ENCODE measurements at regions not wholly inside any gene's neighbourhood (a gene's known extent, or its start where the extent isn't known, plus 50 kb on each side); places are given as distances from the start of the nearest gene placed in this dataset.

- Mint-ChIP-seq H3K9me3 (no peaks in the 10 kb centered on the region), H3K27me3 (ENCODE audit: low read depth in 3 of 3) (peaks cover 2 to 7% (median 7%) of the 10 kb centered on the region in 3 donors), H3K36me3 (no peaks in the 10 kb centered on the region), H3K4me3 (no peak overlapping the region), H3K27ac (no peak overlapping the region), H3K4me1 (peaks cover 38% of the 10 kb centered on the region)
- H3K9ac ChIP-seq (ENCODE audit: insufficient read depth, low read length, poor library complexity, severe bottlenecking), result no peak overlapping the region
- intact Hi-C loops (cut with micrococcal nuclease), result loop anchor here in 1 of 2 donors (5.0 kb wide), 1 partner anchor 96 kb away; the partner anchor contains the start of gene TMPO
- no peak for TF ChIP-seq CTCF (IDR thresholded peaks at IDR 0.05)
- H3K36me3 ChIP-seq (replicated peaks in 1 of 2; ENCODE audit: control insufficient read depth in 1 of 2, insufficient read depth in 2 of 2, low read length in 2 of 2), result no peaks in the 10 kb centered on the region
- H3K27me3 ChIP-seq (ENCODE audit: control insufficient read depth in 2 of 2, insufficient read depth in 2 of 2, low read length in 2 of 2), result no peaks in the 10 kb centered on the region
- no peaks in the 10 kb centered on the region for H3K79me2 ChIP-seq (ENCODE audit: insufficient read depth, low read length)
- H3K4me1 ChIP-seq (ENCODE audit: control insufficient read depth in 1 of 2, insufficient read depth in 2 of 2, low read length in 2 of 2), result peaks cover 27 to 36% of the 10 kb centered on the region in 2 donors
- H3K4me2 ChIP-seq (replicated peaks; ENCODE audit: extremely low read depth, low read length, poor library complexity, severe bottlenecking), result no peak overlapping the region
- no peaks in the 10 kb centered on the region for H4K20me1 ChIP-seq (ENCODE audit: insufficient read depth, low read length)
- no peak overlapping the region for H2AFZ ChIP-seq (ENCODE audit: insufficient read depth, low read depth, low read length, poor library complexity, severe bottlenecking)
- DNase-seq, result no peak
- H3K27ac ChIP-seq (ENCODE audit: low read depth in 1 of 2, low read length in 2 of 2), result no peak overlapping the region
- no peak overlapping the region for H3K4me3 ChIP-seq (replicated peaks in 1 of 3; ENCODE audit: low read depth in 2 of 3, low read length in 3 of 3)
- no peaks in the 10 kb centered on the region for H3K9me3 ChIP-seq (replicated peaks in 1 of 2; ENCODE audit: control insufficient read depth in 1 of 2, insufficient read depth in 1 of 2, low read length in 2 of 2)
- 100% methylated on average over 6 of the region's 8 CpGs for WGBS (ENCODE audit: insufficient coverage)
Measured at GRCh38 chr12:98421316-98421715, 94.1 kb upstream of the TMPO start.

- no peak overlapping the region for H2AFZ ChIP-seq (ENCODE audit: insufficient read depth, low read depth, low read length, poor library complexity, severe bottlenecking)
- H3K9ac ChIP-seq (ENCODE audit: insufficient read depth, low read length, poor library complexity, severe bottlenecking), result no peak overlapping the region
- intact Hi-C loops (cut with micrococcal nuclease), result loop anchor here in 1 of 2 donors (5.0 kb wide), 1 partner anchor 95 kb away; the partner anchor contains the start of gene TMPO
- peaks cover 30% of the 10 kb centered on the region for H3K4me1 Mint-ChIP-seq
- no peak overlapping the region for H3K4me3 ChIP-seq (replicated peaks in 1 of 3; ENCODE audit: low read depth in 2 of 3, low read length in 3 of 3)
- no peak for DNase-seq
- TF ChIP-seq CTCF (IDR thresholded peaks at IDR 0.05), result no peak
- no peaks in the 10 kb centered on the region for H3K36me3 Mint-ChIP-seq
- no peaks in the 10 kb centered on the region for H4K20me1 ChIP-seq (ENCODE audit: insufficient read depth, low read length)
- no peaks in the 10 kb centered on the region for H3K9me3 ChIP-seq (replicated peaks in 1 of 2; ENCODE audit: control insufficient read depth in 1 of 2, insufficient read depth in 1 of 2, low read length in 2 of 2)
- peaks cover 21 to 29% of the 10 kb centered on the region in 2 donors for H3K4me1 ChIP-seq (ENCODE audit: control insufficient read depth in 1 of 2, insufficient read depth in 2 of 2, low read length in 2 of 2)
- H3K79me2 ChIP-seq (ENCODE audit: insufficient read depth, low read length), result no peaks in the 10 kb centered on the region
- H3K27me3 ChIP-seq (ENCODE audit: control insufficient read depth in 2 of 2, insufficient read depth in 2 of 2, low read length in 2 of 2), result no peaks in the 10 kb centered on the region
- H3K9me3 Mint-ChIP-seq, result no peaks in the 10 kb centered on the region
- peaks cover 2 to 7% (median 7%) of the 10 kb centered on the region in 3 donors for H3K27me3 Mint-ChIP-seq (ENCODE audit: low read depth in 3 of 3)
- WGBS (ENCODE audit: insufficient coverage), result 97% methylated on average over 11 of the region's 11 CpGs
- H3K27ac ChIP-seq (ENCODE audit: low read depth in 1 of 2, low read length in 2 of 2), result no peak overlapping the region
- no peak overlapping the region for H3K4me3 Mint-ChIP-seq
- H3K36me3 ChIP-seq (replicated peaks in 1 of 2; ENCODE audit: control insufficient read depth in 1 of 2, insufficient read depth in 2 of 2, low read length in 2 of 2), result no peaks in the 10 kb centered on the region
- H3K27ac Mint-ChIP-seq, result peak overlapping the region in 1 of 7 donors; percentile 86
- H3K4me2 ChIP-seq (replicated peaks; ENCODE audit: extremely low read depth, low read length, poor library complexity, severe bottlenecking), result no peak overlapping the region
Measured at GRCh38 chr12:98422359-98422758, 93.0 kb upstream of the TMPO start.
